HK-2 (cell line): ENCODE measurements at regions not wholly inside any gene's neighbourhood (a gene's known extent, or its start where the extent isn't known, plus 50 kb on each side); places are given as distances from the start of the nearest gene placed in this dataset.

Experiments
- DNase-seq: peaks from one replicate; pipeline ENCODE4 v3.0.0-alpha.2; 2018; ENCODE audit not compliant: unreplicated experiment

DNA sequence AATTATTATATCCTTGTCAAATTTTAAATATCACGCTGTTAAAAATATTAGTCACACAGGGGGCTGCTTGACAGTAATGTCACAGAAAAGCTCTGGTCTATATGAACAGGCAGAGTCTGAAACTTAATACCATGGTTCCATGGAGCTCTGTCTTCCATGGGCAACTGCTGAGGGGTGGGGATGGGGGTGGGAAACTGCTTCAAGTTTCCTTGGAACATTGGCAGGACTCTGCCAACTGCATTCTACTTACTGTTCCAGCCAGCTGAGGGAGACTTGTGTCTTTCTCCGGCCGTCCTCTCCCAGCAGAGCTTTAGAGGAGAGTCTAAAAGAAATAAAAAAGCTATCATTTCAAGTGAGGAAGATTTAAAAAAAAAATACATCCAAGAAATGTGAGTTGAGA lies 348.7 kb downstream of the ZIC1 start:
- DNase-seq = no peak

DNA sequence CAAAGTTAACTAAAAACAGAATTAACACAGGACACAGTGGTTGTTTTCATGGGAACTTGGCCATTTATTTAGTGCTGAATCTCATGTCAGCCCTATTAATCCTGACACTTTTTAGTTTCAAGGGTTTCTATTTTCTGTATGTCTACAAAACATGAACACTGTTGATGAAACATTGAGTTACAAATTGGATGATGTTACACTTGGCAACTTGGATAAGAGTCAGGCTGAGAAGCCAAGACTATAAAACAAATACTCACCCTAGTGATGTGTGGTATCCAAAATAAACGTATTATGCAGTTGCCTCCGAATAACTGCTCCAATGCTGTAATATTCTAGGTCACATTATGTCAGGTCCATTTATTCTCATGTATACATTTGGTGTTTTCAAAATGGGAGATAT lies 349.6 kb downstream of the ZIC1 start:
- DNase-seq = no peak

DNA sequence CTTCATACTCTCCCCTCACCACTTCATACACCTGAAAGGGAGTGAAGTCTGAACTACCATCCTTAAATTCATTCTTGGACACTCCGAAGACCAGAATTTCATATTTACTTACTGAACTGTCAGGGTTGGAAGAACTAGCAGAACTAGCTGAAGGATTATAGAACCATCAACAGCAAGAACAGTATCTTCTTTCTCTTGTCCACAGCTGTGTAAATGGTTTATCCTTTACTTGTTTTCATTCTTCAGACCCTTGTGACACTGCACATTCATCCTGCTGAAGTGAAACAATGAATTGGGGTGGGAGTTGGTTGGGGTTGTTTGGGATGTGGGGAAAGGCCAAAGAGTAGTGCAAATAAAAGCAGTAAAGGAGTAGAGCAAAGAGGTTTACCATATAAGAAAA lies 350.9 kb downstream of the ZIC1 start:
- DNase-seq = no peak

DNA sequence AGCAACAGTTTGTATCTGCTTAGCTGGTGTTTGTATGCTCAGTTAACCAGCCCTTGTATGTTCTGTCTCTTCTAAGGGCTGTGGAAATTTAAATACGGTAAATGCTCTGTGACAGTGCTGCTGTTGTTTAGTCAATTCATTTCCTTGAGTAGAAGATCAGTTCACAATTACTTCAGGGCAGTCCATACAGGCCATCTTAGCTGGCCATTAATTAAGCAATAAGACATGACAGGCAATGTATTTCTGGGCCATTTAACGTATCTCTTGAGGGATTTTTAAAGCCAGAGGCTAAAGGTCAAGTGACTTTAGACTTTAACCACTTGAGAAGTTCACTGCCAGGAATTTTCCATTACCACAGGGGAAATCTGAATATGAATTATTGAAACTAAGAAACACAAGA lies 351.8 kb downstream of the ZIC1 start:
- no peak for DNase-seq

DNA sequence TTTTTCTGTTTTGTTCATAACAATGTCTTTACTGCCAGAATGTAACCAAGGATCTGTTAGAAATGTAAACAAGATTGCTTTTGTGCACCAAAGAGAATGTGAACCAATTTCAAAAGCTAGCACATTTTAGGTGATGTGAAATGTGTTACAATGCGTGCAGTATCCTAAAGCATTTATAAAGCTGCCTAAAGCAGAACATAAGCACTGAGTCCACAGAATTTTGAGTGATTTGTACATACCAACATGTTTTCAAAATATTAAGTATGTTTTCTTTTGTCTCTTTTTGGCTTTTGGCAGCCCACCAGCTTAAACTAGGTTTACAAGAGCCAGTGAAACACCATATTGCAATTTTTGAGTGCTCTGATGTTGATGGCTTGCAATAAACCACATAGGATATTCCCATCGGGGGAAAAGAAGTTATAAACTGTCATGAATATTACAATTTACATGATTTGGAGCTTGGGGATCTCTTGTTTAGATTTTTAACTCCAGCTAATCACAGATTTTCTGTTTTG lies 364.0 kb downstream of the ZIC1 start:
- no peak for DNase-seq

DNA sequence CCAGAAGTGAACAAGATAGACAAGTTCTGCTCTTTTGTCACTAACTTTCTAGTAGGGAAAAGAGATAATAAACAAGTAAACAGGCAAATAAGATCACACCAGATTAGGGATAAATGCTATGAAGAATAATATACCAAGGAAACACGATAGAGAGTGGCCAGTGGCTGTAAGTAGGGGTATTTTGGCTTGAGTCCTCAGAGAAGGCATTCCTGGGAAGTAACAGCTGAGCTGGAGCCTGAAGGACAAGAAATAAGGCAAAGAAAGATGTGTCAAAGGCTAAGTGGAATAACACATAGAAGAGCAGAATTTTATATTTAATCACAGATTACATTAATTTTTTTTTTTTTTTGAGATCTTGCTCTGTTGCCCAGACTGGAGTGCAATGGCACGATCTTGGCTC lies 366.2 kb downstream of the ZIC1 start:
- no peak for DNase-seq

DNA sequence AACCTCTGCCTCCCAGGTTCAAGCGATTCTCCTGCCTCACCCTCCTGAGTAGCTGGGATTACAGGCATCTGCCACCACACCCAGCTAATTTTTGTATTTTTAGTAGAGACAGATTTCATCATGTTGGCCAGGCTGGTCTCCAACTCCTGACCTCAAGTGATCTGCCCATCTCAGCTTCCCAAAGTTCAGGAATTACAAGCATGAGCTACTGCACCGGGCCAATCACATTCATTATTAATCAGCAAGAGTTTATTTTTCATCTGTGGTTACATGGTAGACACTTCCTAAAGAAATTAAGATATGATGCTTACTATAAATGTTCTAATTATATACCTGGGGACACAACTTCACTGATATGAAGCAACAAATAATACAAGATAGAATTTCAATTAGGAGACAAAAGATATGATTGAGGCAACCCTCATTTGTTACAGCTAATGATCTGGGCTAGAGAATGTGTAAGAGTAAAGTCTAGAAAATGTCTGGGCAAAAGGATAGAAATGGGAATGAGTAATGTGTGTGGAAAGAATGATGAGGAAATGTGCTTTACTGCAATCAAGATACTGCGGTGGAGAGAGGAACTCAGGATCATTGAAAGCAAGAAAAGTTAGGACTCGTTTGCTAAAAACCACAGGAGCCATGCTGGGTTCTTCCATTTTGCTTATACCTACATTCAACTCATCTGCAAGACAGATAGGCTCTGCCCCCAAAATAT lies 366.8 kb downstream of the ZIC1 start:
- no peak for DNase-seq

DNA sequence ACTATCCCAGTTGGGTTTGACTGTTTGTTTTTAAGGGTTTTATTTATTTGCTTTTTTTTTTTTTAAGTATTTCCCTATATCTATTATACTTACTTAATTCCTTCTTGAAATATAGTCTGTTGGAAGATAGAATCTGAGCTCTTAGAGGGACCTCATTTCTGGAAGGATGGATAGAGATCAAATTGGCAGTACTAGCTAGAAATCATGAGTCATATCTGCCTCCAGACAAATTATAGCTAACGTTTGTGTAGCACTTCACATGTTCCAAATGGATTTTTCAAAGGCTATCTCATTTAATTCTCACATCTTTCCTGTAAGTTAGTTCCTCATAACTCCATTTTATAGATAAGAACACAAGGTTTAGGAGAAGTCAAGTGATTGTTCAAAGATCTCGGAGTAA lies 384.7 kb downstream of the ZIC1 start:
- DNase-seq = no peak

- DNase-seq = no peak
Measured at GRCh38 chr3:147794596-147794995, 385.4 kb downstream of the ZIC1 start.

- DNase-seq = no peak
Measured at GRCh38 chr3:147795418-147795817, 386.3 kb downstream of the ZIC1 start.

GRCh38 chr3:147797095-147797494 lies 387.9 kb downstream of the ZIC1 start:
- no peak for DNase-seq

- no peak for DNase-seq
Measured at GRCh38 chr3:147799601-147800000, 390.4 kb downstream of the ZIC1 start.

- DNase-seq = no peak
Measured at GRCh38 chr3:147807776-147808175, 398.6 kb downstream of the ZIC1 start.

- DNase-seq = no peak
Measured at GRCh38 chr3:147809206-147809605, 400.0 kb downstream of the ZIC1 start.

- DNase-seq = no peak
Measured at GRCh38 chr3:147812186-147812911, 403.2 kb downstream of the ZIC1 start.

DNA sequence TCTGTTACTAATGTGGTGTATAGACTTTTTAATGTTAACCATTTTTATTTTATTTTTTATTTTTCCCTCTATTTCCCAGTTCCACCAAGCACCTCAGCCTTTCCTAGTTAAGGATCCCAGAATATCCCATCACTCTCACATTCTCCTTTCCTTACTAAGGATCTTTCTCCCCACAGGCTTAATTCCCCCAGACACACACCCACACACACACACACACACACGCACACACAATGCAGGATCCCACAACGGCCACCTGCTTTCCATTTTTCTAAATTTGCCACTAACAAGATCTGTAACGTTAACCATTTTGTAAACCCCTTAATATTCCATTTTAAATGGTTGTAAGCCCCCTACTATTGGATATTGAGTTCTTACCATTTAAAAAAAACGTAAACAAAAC lies 404.1 kb downstream of the ZIC1 start:
- DNase-seq = no peak

DNA sequence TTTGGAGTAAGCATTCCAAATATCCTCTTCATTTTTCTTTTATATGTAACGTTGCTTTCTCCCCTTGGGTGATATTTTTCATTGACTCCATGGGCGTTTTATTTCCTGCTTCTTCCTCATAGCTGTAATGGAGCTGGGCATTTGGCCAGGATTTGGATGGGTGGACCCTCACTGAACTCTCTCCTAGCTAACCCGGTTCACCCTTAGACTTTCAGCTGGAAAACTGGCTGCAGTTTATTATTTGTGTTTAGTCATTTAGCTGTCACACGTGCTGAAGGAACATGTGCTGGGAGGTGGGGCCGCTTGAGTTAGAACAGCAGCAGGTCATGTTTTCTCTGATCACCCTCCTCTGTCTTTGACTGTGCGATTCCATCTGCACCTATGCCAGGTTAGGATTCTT lies 407.6 kb downstream of the ZIC1 start:
- no peak for DNase-seq

DNA sequence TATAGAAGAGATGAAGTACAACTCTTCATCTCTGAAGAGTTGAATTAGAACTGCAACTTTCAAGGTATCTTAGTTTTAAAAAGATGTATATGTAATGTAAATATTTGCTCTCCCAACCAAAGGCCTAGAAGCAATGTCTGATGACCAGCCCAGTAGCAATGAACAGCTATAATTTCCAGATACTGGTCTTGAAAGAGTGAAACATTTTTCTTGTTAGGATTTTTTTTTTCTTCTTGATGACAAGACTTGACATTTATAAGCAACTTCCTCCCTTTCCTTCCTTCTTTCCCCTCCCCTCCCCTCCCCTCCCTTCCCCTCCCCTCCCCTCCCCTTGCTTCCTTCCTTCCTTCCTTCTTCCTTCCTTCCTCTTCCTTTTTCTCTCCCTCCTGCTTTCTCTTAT lies 423.4 kb downstream of the ZIC1 start:
- no peak for DNase-seq

- no peak for DNase-seq
Measured at GRCh38 chr3:147836330-147836729, 427.2 kb downstream of the ZIC1 start.

- DNase-seq = no peak
Measured at GRCh38 chr3:147838652-147839051, 429.5 kb downstream of the ZIC1 start.

DNA sequence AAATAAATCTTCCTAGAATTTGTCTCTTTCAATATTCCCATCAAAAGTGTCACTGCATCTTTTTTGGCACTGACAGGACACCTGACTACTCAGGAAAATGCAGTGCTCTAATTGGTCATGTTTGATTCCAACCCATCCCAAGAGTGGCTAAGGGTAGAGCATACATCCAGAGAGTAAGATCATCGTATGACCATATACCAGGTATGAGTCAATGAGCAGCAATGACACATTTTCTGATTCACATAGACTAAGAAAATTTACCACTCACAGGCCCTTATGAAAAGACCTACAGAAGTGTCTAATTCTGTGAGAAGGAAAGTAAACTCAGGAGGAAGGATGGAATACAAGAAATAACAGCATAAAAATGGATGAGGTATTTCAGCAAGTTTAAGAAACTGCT lies 434.2 kb downstream of the ZIC1 start:
- DNase-seq = no peak

DNA sequence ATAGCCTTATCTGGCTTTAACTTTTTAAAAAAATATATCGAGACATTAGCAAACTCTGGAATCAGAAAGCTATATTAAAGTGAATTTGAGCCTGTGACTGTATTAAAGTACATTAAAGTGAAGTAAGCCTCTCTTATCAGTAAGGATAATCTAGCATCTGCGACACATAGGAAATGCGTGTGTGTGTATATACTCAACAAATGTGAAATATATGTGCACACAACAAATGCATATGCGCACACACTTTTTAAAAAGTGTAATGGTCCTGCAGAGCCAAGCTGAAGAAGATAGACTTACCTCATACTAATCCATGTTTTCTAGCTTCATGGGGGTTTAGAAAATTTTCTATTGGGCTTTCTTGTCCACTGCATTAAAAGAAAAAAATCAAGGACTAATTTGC lies 437.1 kb downstream of the ZIC1 start:
- DNase-seq = no peak

GRCh38 chr3:147846854-147847478 lies 437.8 kb downstream of the ZIC1 start:
- DNase-seq = no peak
